ENCODE measurements at regions not wholly inside any gene's neighbourhood (a gene's known extent, or its start where the extent isn't known, plus 50 kb on each side); places are given as distances from the start of the nearest gene placed in this dataset.
"Not testable (repeated sequence)": the region's sequence is repeated elsewhere in the genome, so short reads cannot be mapped to it uniquely, and the experiment has no call there.

DNA sequence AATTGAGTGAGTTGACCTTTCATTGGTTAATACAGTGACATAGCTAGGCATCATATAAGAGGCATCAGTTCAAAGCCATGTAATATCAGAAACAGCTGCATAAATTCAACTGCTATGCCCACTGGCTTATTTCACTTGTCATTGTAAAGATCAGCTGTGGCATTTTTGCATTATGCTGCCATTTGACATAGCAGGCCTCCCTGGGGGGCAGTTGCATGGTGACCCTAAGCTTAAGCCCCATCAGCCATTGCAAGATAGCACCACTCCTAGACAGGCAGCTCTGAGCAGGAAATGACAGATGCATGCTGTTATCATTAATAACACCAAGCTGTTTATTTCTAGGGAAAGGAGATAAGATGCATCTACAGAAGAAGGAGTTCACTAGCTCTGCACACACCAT lies 233.4 kb upstream of the CNTNAP5 start:
- DNase-seq (ENCODE audit: low read depth in 4 of 4, low spot score in 3 of 4) = no peak

- DNase-seq (ENCODE audit: low read depth in 4 of 4, low spot score in 3 of 4) = not testable (repeated sequence)
Observed at GRCh38 chr2:123804126-123804525, 221.0 kb upstream of the CNTNAP5 start.

DNA sequence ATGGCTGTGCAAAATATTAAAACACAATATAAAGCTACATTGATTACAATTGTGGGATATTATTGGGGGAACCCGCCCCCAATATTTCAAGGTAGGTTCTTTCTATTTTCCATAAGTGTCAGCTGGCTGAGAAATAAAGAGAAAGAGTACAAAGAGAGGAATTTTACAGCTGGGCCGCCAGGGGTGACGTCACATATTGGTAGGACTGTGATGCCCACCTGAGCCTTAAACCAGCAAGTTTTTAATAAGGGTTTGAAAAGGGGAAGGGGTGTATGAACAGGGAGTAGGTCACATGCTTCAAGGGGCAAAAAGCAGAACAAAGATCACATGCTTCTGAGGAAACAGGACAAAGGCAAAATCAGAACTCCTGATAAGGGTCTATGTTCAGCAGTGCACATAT lies 219.3 kb upstream of the CNTNAP5 start:
- not testable (repeated sequence) for DNase-seq (ENCODE audit: low read depth in 4 of 4, low spot score in 3 of 4)

GRCh38 chr2:123808243-123808642 lies 216.8 kb upstream of the CNTNAP5 start:
- no peak for DNase-seq (ENCODE audit: low read depth in 4 of 4, low spot score in 3 of 4)

DNA sequence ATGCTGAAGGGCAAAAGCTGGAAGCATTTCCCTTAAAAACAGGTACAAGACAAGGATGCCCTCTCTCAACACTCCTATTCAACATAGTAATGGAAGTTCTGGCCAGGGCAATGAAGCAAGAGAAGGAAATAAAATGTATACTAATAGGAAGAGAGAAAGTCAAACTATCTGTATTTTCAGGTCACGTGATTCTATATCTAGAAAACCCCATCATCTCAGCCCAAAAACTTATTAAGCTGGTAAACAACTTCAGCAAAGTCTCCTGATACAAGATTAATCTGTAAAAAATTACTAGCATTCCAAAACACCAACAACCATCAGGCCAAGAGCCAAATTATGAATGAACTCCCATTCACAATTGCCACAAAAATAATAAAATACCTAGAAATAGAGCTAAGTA lies 213.2 kb upstream of the CNTNAP5 start:
- no peak for DNase-seq (ENCODE audit: low read depth in 4 of 4, low spot score in 3 of 4)

- DNase-seq (ENCODE audit: low read depth in 4 of 4, low spot score in 3 of 4) = no peak
Observed at GRCh38 chr2:123816203-123816602, 208.9 kb upstream of the CNTNAP5 start.

DNA sequence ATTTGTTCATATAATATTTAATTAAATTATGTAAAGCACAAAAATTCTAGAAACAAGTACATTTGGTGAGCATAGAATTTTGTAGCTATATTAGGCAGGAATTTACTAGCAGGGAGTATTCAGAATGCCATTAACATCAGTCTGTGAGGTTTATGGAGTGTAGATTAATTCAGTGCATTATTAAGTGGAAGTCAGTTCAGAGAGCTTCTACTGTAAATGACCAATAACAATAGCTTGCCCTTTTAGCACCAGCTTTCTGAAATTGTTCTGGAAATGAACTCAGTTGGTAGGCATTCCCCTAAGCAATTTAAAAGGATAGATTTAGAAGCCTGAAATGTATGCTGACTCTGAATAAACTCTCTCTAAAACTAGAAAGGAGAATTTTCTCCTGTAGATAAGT lies 208.2 kb upstream of the CNTNAP5 start:
- no peak for DNase-seq (ENCODE audit: low read depth in 4 of 4, low spot score in 3 of 4)

- DNase-seq (ENCODE audit: low read depth in 4 of 4, low spot score in 3 of 4) = no peak
Observed at GRCh38 chr2:123826729-123827271, 198.3 kb upstream of the CNTNAP5 start.

- DNase-seq (ENCODE audit: low read depth in 4 of 4, low spot score in 3 of 4) = no peak
Observed at GRCh38 chr2:123839326-123839725, 185.8 kb upstream of the CNTNAP5 start.

GRCh38 chr2:123840016-123840415 lies 185.1 kb upstream of the CNTNAP5 start:
- DNase-seq (ENCODE audit: low read depth in 4 of 4, low spot score in 3 of 4) = no peak

DNA sequence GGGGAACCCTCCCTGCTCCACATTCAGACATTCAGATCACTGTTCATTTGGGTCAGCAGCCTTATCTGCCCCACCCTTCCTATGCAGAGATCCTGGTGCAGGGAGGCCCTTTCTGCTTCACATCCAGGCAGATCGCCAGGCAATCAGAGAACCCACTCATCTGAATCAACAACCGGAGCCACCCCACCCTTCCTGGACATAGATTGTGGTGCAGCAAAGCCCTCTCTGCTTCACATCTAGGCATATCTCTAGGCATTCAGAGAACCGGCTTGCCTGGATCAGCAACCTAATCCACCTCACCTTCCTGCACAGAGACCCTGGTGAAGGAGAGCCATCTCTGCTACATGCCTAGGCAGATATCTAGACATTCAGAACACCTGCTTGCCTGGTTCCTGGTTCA lies 184.5 kb upstream of the CNTNAP5 start:
- DNase-seq (ENCODE audit: low read depth in 4 of 4, low spot score in 3 of 4) = no peak

DNA sequence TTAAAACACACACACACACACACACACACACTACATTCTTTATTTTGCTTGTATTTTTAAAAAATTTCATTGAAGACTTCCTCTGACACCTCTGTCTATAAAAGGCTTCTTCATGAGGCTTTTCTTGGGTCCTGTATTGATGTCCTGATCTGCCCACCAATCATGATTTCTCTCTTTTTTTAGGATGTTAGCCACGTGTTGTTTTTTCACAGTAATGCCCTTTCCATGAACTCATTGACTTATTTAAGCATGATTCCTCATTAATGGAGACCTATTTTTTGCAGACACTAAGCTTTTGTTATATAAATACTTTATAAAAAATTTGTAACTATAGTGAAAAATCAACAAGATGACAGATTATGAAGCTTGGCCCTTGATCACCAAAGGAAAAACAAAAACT lies 173.8 kb upstream of the CNTNAP5 start:
- no peak for DNase-seq (ENCODE audit: low read depth in 4 of 4, low spot score in 3 of 4)

DNA sequence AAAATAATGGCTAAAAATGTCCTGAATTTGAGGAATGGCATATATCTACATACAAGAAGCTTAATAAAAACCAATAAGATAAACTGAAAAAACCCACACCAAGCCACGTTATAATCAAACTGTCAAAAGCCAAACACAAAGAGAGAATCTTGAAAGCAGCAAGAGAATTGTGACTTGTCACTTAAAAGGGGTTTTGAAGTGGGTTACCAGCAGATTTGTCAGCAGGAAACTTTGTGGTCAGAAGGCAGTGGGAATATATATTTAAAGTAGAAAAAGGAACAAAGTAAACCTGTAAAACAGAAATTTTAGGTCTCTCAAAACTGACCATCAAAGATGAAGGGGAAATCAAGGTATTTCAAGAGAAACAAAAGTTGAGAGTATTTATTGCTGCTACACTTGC lies 171.9 kb upstream of the CNTNAP5 start:
- no peak for DNase-seq (ENCODE audit: low read depth in 4 of 4, low spot score in 3 of 4)

- DNase-seq (ENCODE audit: low read depth in 4 of 4, low spot score in 3 of 4) = not testable (repeated sequence)
Observed at GRCh38 chr2:123859031-123859430, 166.1 kb upstream of the CNTNAP5 start.

GRCh38 chr2:123864416-123864815 lies 160.7 kb upstream of the CNTNAP5 start:
- no peak for DNase-seq (ENCODE audit: low read depth in 4 of 4, low spot score in 3 of 4)

GRCh38 chr2:123870206-123870880 lies 154.7 kb upstream of the CNTNAP5 start:
- DNase-seq (ENCODE audit: low read depth in 4 of 4, low spot score in 3 of 4) = no peak

- no peak for DNase-seq (ENCODE audit: low read depth in 4 of 4, low spot score in 3 of 4)
Observed at GRCh38 chr2:123870881-123871276, 154.2 kb upstream of the CNTNAP5 start.

GRCh38 chr2:123890148-123890547 lies 134.9 kb upstream of the CNTNAP5 start:
- DNase-seq (ENCODE audit: low read depth in 4 of 4, low spot score in 3 of 4) = no peak

DNA sequence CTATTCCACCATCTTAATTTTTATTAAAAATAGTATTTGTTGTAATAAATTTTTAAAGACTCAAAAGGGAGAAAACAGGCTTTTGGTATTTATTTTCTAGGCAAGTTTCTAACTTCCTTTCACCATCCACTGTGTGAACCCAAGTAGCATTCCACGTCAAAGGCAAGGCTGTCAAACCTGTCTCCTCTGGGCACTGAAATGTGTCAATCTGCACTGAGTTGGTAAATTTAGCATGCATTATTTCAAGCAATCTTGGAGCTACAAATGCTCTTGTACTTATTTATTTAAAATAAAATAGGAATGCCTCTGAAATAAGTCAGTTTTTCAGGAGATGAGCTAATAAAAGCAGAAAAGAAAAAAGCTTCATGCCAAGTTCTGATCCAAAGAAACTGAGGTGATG lies 130.9 kb upstream of the CNTNAP5 start:
- DNase-seq (ENCODE audit: low read depth in 4 of 4, low spot score in 3 of 4) = no peak

GRCh38 chr2:123895651-123896050 lies 129.4 kb upstream of the CNTNAP5 start:
- no peak for DNase-seq (ENCODE audit: low read depth in 4 of 4, low spot score in 3 of 4)

DNA sequence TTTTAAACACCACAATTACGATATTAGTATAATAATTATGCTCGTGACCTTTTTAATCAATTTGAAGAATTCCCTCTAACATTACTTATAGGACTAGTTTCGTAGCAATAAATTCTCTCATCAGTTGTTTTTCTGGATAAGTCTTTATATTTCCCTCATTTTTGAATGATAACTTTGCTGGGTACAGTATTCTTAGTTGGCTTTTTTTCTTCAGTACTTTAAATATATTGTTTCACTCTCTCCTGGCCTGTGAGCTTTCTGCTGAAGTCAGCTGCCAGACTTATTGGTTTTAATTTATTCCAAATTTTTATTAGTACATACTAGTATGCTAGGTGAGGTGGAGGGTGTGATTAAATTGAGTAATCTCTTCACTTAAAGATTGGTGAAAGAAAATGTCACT lies 123.8 kb upstream of the CNTNAP5 start:
- DNase-seq (ENCODE audit: low read depth in 4 of 4, low spot score in 3 of 4) = no peak

- DNase-seq (ENCODE audit: low read depth in 4 of 4, low spot score in 3 of 4) = no peak
Observed at GRCh38 chr2:123906361-123906760, 118.7 kb upstream of the CNTNAP5 start.

GRCh38 chr2:123908522-123908921 lies 116.6 kb upstream of the CNTNAP5 start:
- DNase-seq (ENCODE audit: low read depth in 4 of 4, low spot score in 3 of 4) = no peak
